ENCODE measurements at regions not wholly inside any gene's neighbourhood (a gene's known extent, or its start where the extent isn't known, plus 50 kb on each side); places are given as distances from the start of the nearest gene placed in this dataset.
"Not testable (repeated sequence)": the region's sequence is repeated elsewhere in the genome, so short reads cannot be mapped to it uniquely, and the experiment has no call there.

DNA sequence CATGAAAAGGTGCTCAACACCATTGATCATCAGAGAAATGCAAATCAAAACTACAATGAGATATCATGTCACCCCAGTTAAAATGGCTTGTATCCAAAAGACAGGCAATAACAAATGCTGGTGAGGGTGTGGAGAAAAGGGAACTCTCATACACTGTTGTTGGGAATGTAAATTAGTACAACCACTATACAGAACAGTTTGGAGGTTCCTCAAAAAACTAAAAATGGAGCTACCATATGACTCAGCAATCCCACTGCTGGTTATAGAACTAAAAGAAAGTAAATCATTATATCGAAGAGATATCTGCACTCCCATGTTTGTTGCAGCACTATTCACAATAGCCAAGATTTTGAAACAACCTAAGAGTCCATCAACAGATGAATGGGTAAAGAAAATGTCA lies 238.0 kb downstream of the ZNF621 start:
- H3K27me3 ChIP-seq (replicated peaks in 1 of 4; ENCODE audit: control insufficient read depth in 3 of 4, extremely low read depth in 1 of 4, insufficient read depth in 3 of 4, low read length in 3 of 4); H2BK120ac ChIP-seq (replicated peaks; ENCODE audit: low read depth, low read length); FAIRE-seq; H3K23me2 ChIP-seq (ENCODE audit: low read depth, low read length); H3K4me2 ChIP-seq (ENCODE audit: insufficient read depth in 1 of 2, low read depth in 2 of 2, low read length in 2 of 2); H3K56ac ChIP-seq (replicated peaks; ENCODE audit: insufficient read length, low read depth, low read length); H3K23ac ChIP-seq (ENCODE audit: insufficient read length); H3K36me3 ChIP-seq (ENCODE audit: control insufficient read depth in 2 of 4, insufficient read depth in 4 of 4, low read length in 3 of 4); H3K9ac ChIP-seq (replicated peaks in 1 of 4; ENCODE audit: extremely low read depth in 1 of 4, low read depth in 3 of 4, low read length in 3 of 4); CTCF ChIA-PET (ENCODE audit: partially characterized antibody); H2AFZ ChIP-seq (ENCODE audit: low read length); H4K91ac ChIP-seq (replicated peaks; ENCODE audit: insufficient read length, low read length); DNase-seq (ENCODE audit: low read depth in 1 of 2, low spot score in 2 of 2); POLR2A ChIA-PET (ENCODE audit: partially characterized antibody); H3K27ac ChIP-seq (ENCODE audit: low read depth, low read length); H3K9me3 ChIP-seq (ENCODE audit: insufficient read depth in 2 of 2, low read depth in 1 of 2, low read length in 1 of 2); H3K4ac ChIP-seq (replicated peaks; ENCODE audit: insufficient read length, low read depth, low read length); H4K5ac ChIP-seq (ENCODE audit: insufficient read length, low read depth, low read length); H3K4me3 ChIP-seq (ENCODE audit: extremely low read depth in 1 of 4, insufficient read depth in 2 of 4, low read depth in 3 of 4, low read length in 4 of 4); H3K79me1 ChIP-seq (ENCODE audit: low read depth, low read length); H3K4me1 ChIP-seq (replicated peaks in 1 of 4; ENCODE audit: control insufficient read depth in 3 of 4, insufficient read depth in 4 of 4, low read length in 3 of 4); H3K14ac ChIP-seq (ENCODE audit: insufficient read length); H2BK15ac ChIP-seq (ENCODE audit: low read length); H3K79me2 ChIP-seq (ENCODE audit: control insufficient read depth in 1 of 2, insufficient read depth in 2 of 2, low read length in 2 of 2); H2BK12ac ChIP-seq (ENCODE audit: low read depth, low read length); H2BK5ac ChIP-seq (ENCODE audit: low read depth, low read length); H3K18ac ChIP-seq (ENCODE audit: extremely low read depth, low read length); H4K20me1 ChIP-seq (replicated peaks in 1 of 2; ENCODE audit: control insufficient read depth in 1 of 2, insufficient read depth in 2 of 2, low read length in 2 of 2); H4K8ac ChIP-seq (ENCODE audit: extremely low read depth, insufficient read depth, low read length); H2AK5ac ChIP-seq (ENCODE audit: low read depth, low read length); H2BK20ac ChIP-seq (ENCODE audit: low read length): not testable (repeated sequence)
- WGBS, 2 experiments (ENCODE audit: extremely low coverage in 1 of 2, insufficient coverage in 1 of 2, insufficient read length in 1 of 2, insufficient replicate concordance in 2 of 2, low coverage in 1 of 2, low lambda C conversion rate in 2 of 2, missing lambda C conversion rate in 1 of 2) = 100% methylated on average over 1 of the region's 1 CpG; no CpG with 5 or more reads in 1 of the 2 experiments
